C4-2B (cell line): ENCODE measurements at regions not wholly inside any gene's neighbourhood (a gene's known extent, or its start where the extent isn't known, plus 50 kb on each side); places are given as distances from the start of the nearest gene placed in this dataset.

Source experiments
- H3K27ac ChIP-seq: fragments of 450-650 bp; 2 replicates; pipeline ENCODE4 v1.5.1; 2017
- CTCF ChIP-seq: fragments of 450-650 bp; conservative IDR thresholded peaks from 2 replicates; pipeline ENCODE4 v1.5.1; 2017; ENCODE audit warnings: mild to moderate bottlenecking
- ZFX ChIP-seq: fragments of 450-650 bp; IDR thresholded peaks from 2 replicates; pipeline ENCODE4 v1.6.1; 2017

- peak overlapping the region; percentile 84; the same call in 1 of the 2 replicates for H3K27ac ChIP-seq
- TF ChIP-seq ZFX, result no peak
- no peak for TF ChIP-seq CTCF
These were observed 1494.6 kb downstream of the TBC1D22A start for GRCh38 chr22:48256776-48257684.

- H3K27ac ChIP-seq, result peak overlapping the region; percentile 84; the same call in 1 of the 2 replicates
- TF ChIP-seq CTCF (no peak), ZFX (no peak)
These were observed 1493.7 kb downstream of the TBC1D22A start for GRCh38 chr22:48256041-48256739.

GRCh38 chr22:48254311-48254873 lies 1491.9 kb downstream of the TBC1D22A start:
- no peak for TF ChIP-seq ZFX
- TF ChIP-seq CTCF, result no peak
- peak overlapping the region; percentile 84 for H3K27ac ChIP-seq

GRCh38 chr22:48253573-48253972 lies 1491.1 kb downstream of the TBC1D22A start:
- peak overlapping the region; percentile 84 for H3K27ac ChIP-seq
- TF ChIP-seq CTCF, result no peak

GRCh38 chr22:48253136-48253535 lies 1490.7 kb downstream of the TBC1D22A start:
- TF ChIP-seq ZFX (no peak), CTCF (no peak)

GRCh38 chr22:48251629-48252028 lies 1489.2 kb downstream of the TBC1D22A start:
- TF ChIP-seq CTCF (no peak), ZFX (no peak)

More at GRCh38 chr22:48253136-48253535, 1490.7 kb downstream of the TBC1D22A start:
- H3K27ac ChIP-seq, result peak overlapping the region; percentile 84

More at GRCh38 chr22:48251629-48252028, 1489.2 kb downstream of the TBC1D22A start:
- no peak overlapping the region for H3K27ac ChIP-seq
